ENCODE measurements at regions not wholly inside any gene's neighbourhood (a gene's known extent, or its start where the extent isn't known, plus 50 kb on each side); places are given as distances from the start of the nearest gene placed in this dataset.

GRCh38 chr4:27112587-27112986 is 251.9 kb downstream of the STIM2 start:
- no peaks in the 10 kb centered on the region for H3F3A ChIP-seq (ENCODE audit: insufficient read depth, low read depth)
- H3K27me3 ChIP-seq (ENCODE audit: insufficient read depth, low read depth), result no peaks in the 10 kb centered on the region
- no peak for TF ChIP-seq CTCF (conservative IDR thresholded peaks at IDR 0.05)
- no peak for TF ChIP-seq EZH2 (IDR thresholded peaks at IDR 0.05; ENCODE audit: low read depth)
- H4K20me1 ChIP-seq (ENCODE audit: insufficient read depth), result no peaks in the 10 kb centered on the region
- no peaks in the 10 kb centered on the region for H3K9me2 ChIP-seq (ENCODE audit: insufficient read depth)
- H2AFZ ChIP-seq, result no peak overlapping the region
- ChIA-PET POLR2A (ENCODE audit: unreplicated experiment) (no interaction called here), CTCF (no interaction called here)
- no TSS peak for BruUV-seq (replicated peaks)
- no peaks in the 10 kb centered on the region for H3K36me3 ChIP-seq (ENCODE audit: low read depth)
- no peaks in the 10 kb centered on the region for H3K79me2 ChIP-seq (ENCODE audit: low read depth)
- H3K27ac ChIP-seq, result no peak overlapping the region
- no peak overlapping the region for H3K4me2 ChIP-seq
- no peak overlapping the region for H3K4me3 ChIP-seq
- H3K9me3 ChIP-seq (ENCODE audit: insufficient read depth, low read depth), result no peaks in the 10 kb centered on the region
- no peak for DNase-seq
- H3K4me1 ChIP-seq (replicated peaks; ENCODE audit: insufficient read depth), result no peaks in the 10 kb centered on the region
- intact Hi-C loops (cut with micrococcal nuclease; ENCODE audit: unreplicated experiment), result no loop called here

DNA sequence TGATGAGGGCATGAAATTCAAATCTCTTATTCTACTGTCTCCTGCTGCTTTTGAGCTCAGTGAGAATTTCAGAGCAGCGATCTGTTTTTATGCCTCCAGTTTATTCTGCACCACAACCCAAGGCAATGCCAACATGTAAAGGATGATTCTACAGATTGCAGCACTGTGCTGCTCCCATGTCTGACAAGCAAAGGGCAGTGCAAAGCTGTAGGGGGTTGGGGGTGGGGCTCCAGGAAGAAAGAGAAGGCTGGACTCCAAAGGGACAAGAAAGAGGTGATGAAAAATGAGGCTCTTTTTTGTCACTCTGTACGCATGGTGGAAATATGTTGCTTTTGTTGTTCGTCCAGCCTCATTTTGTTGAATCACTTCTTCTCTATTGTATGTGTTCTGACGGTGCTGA is 254.6 kb downstream of the STIM2 start:
- no peaks in the 10 kb centered on the region for H3K9me2 ChIP-seq (ENCODE audit: insufficient read depth)
- no peak overlapping the region for H3K4me2 ChIP-seq
- POLR2A ChIA-PET (ENCODE audit: unreplicated experiment), result no interaction called here
- TF ChIP-seq EZH2 (IDR thresholded peaks at IDR 0.05; ENCODE audit: low read depth), result no peak
- TF ChIP-seq CTCF (conservative IDR thresholded peaks at IDR 0.05), result no peak
- H3K79me2 ChIP-seq (ENCODE audit: low read depth), result no peaks in the 10 kb centered on the region
- no peak overlapping the region for H2AFZ ChIP-seq
- H3K36me3 ChIP-seq (ENCODE audit: low read depth), result no peaks in the 10 kb centered on the region
- no peak overlapping the region for H3K27ac ChIP-seq
- no TSS peak for BruUV-seq (replicated peaks)
- intact Hi-C loops (cut with micrococcal nuclease; ENCODE audit: unreplicated experiment), result no loop called here
- no peak for DNase-seq
- H3K4me3 ChIP-seq, result no peak overlapping the region
- no peaks in the 10 kb centered on the region for H3K27me3 ChIP-seq (ENCODE audit: insufficient read depth, low read depth)
- H4K20me1 ChIP-seq (ENCODE audit: insufficient read depth), result no peaks in the 10 kb centered on the region
- no peaks in the 10 kb centered on the region for H3F3A ChIP-seq (ENCODE audit: insufficient read depth, low read depth)
- H3K9me3 ChIP-seq (ENCODE audit: insufficient read depth, low read depth), result no peaks in the 10 kb centered on the region
- CTCF ChIA-PET, result no interaction called here
- no peaks in the 10 kb centered on the region for H3K4me1 ChIP-seq (replicated peaks; ENCODE audit: insufficient read depth)

- Histone ChIP-seq H3K27me3 (ENCODE audit: insufficient read depth, low read depth) (no peaks in the 10 kb centered on the region), H3K4me3 (no peak overlapping the region), H3K4me2 (no peak overlapping the region), H3K36me3 (ENCODE audit: low read depth) (no peaks in the 10 kb centered on the region), H3F3A (ENCODE audit: insufficient read depth, low read depth) (no peaks in the 10 kb centered on the region), H3K79me2 (ENCODE audit: low read depth) (no peaks in the 10 kb centered on the region), H3K27ac (no peak overlapping the region), H2AFZ (no peak overlapping the region), H3K4me1 (replicated peaks; ENCODE audit: insufficient read depth) (no peaks in the 10 kb centered on the region), H4K20me1 (ENCODE audit: insufficient read depth) (no peaks in the 10 kb centered on the region), H3K9me2 (ENCODE audit: insufficient read depth) (no peaks in the 10 kb centered on the region), H3K9me3 (ENCODE audit: insufficient read depth, low read depth) (no peaks in the 10 kb centered on the region)
- POLR2A ChIA-PET (ENCODE audit: unreplicated experiment), result no interaction called here
- intact Hi-C loops (cut with micrococcal nuclease; ENCODE audit: unreplicated experiment), result no loop called here
- TF ChIP-seq EZH2 (IDR thresholded peaks at IDR 0.05; ENCODE audit: low read depth) (no peak), CTCF (conservative IDR thresholded peaks at IDR 0.05) (no peak)
- no TSS peak for BruUV-seq (replicated peaks)
- no peak for DNase-seq
- CTCF ChIA-PET, result no interaction called here
These were observed 256.8 kb downstream of the STIM2 start for GRCh38 chr4:27117453-27117852.
